ENCODE measurements at regions not wholly inside any gene's neighbourhood (a gene's known extent, or its start where the extent isn't known, plus 50 kb on each side); places are given as distances from the start of the nearest gene placed in this dataset.

GRCh38 chr11:20248871-20249270, 88.6 kb upstream of the DBX1 start:
- no peaks in the 10 kb centered on the region for H3K79me2 ChIP-seq (ENCODE audit: insufficient read depth, low read length)
- H3K9ac ChIP-seq (ENCODE audit: low read length), result no peak overlapping the region
- no peak overlapping the region for H3K4me3 ChIP-seq (ENCODE audit: insufficient read depth, low read length, poor library complexity, severe bottlenecking)
- no peaks in the 10 kb centered on the region for H3K27me3 ChIP-seq (ENCODE audit: low read length)
- no peak overlapping the region for H3K27ac ChIP-seq (ENCODE audit: low read depth, low read length)
- no peak overlapping the region for H3K4me2 ChIP-seq (ENCODE audit: low read depth, low read length, poor library complexity, severe bottlenecking)
- H3F3A ChIP-seq (ENCODE audit: insufficient read depth), result no peaks in the 10 kb centered on the region
- TF ChIP-seq EZH2phosphoT487 (conservative IDR thresholded peaks at IDR 0.05; ENCODE audit: low read length), result no peak
- TF ChIP-seq, protein P1, sequence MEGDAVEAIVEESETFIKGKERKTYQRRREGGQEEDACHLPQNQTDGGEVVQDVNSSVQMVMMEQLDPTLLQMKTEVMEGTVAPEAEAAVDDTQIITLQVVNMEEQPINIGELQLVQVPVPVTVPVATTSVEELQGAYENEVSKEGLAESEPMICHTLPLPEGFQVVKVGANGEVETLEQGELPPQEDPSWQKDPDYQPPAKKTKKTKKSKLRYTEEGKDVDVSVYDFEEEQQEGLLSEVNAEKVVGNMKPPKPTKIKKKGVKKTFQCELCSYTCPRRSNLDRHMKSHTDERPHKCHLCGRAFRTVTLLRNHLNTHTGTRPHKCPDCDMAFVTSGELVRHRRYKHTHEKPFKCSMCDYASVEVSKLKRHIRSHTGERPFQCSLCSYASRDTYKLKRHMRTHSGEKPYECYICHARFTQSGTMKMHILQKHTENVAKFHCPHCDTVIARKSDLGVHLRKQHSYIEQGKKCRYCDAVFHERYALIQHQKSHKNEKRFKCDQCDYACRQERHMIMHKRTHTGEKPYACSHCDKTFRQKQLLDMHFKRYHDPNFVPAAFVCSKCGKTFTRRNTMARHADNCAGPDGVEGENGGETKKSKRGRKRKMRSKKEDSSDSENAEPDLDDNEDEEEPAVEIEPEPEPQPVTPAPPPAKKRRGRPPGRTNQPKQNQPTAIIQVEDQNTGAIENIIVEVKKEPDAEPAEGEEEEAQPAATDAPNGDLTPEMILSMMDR (IDR thresholded peaks at IDR 0.05; ENCODE audit: insufficient read depth, low read length, poor library complexity, severe bottlenecking), result no peak
- H4K20me1 ChIP-seq (ENCODE audit: low read depth, low read length), result no peaks in the 10 kb centered on the region
- H3K9me2 ChIP-seq (replicated peaks; ENCODE audit: insufficient read depth, low read length), result no peaks in the 10 kb centered on the region
- no peaks in the 10 kb centered on the region for H3K36me3 ChIP-seq (ENCODE audit: low read length)
- H2AFZ ChIP-seq (ENCODE audit: low read depth, low read length, severe bottlenecking), result no peak overlapping the region
- H3K9me3 ChIP-seq (ENCODE audit: insufficient read depth, low read length), result no peaks in the 10 kb centered on the region

- H3F3A ChIP-seq (ENCODE audit: insufficient read depth), result no peaks in the 10 kb centered on the region
- TF ChIP-seq, protein P1 (IDR thresholded peaks at IDR 0.05; ENCODE audit: insufficient read depth, low read length, poor library complexity, severe bottlenecking), result no peak
- no peak for TF ChIP-seq EZH2phosphoT487 (conservative IDR thresholded peaks at IDR 0.05; ENCODE audit: low read length)
- H3K27ac ChIP-seq (ENCODE audit: low read depth, low read length), result no peak overlapping the region
- H3K36me3 ChIP-seq (ENCODE audit: low read length), result no peaks in the 10 kb centered on the region
- H3K27me3 ChIP-seq (ENCODE audit: low read length), result no peaks in the 10 kb centered on the region
- H3K9me3 ChIP-seq (ENCODE audit: insufficient read depth, low read length), result no peaks in the 10 kb centered on the region
- no peak overlapping the region for H2AFZ ChIP-seq (ENCODE audit: low read depth, low read length, severe bottlenecking)
- no peaks in the 10 kb centered on the region for H4K20me1 ChIP-seq (ENCODE audit: low read depth, low read length)
- no peaks in the 10 kb centered on the region for H3K9me2 ChIP-seq (replicated peaks; ENCODE audit: insufficient read depth, low read length)
- no peak overlapping the region for H3K9ac ChIP-seq (ENCODE audit: low read length)
- H3K4me3 ChIP-seq (ENCODE audit: insufficient read depth, low read length, poor library complexity, severe bottlenecking), result no peak overlapping the region
- no peak overlapping the region for H3K4me2 ChIP-seq (ENCODE audit: low read depth, low read length, poor library complexity, severe bottlenecking)
- no peaks in the 10 kb centered on the region for H3K79me2 ChIP-seq (ENCODE audit: insufficient read depth, low read length)
These were observed 88.0 kb upstream of the DBX1 start for GRCh38 chr11:20248121-20248772.

DNA sequence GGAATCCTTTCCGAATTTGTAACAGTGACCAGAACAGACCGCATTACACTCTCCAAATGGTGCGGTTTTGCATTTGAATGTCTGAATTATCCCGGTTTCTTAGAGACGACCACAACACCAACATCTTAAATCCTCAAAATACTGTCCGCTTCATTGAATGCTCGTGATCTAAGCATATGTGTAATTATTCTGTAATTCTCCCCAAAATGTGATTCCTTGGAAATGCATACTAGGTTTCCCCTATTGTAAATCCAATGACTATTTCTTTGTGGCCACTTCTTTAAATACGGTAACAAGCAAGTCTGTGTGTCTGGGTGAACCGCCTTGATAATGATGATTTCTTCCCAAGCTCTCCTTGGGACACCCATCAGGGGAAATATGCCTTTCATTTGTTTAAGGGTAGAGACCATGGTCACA, 87.3 kb upstream of the DBX1 start:
- Histone ChIP-seq H3K79me2 (ENCODE audit: insufficient read depth, low read length) (no peaks in the 10 kb centered on the region), H2AFZ (ENCODE audit: low read depth, low read length, severe bottlenecking) (no peak overlapping the region), H3K27me3 (ENCODE audit: low read length) (no peaks in the 10 kb centered on the region), H3F3A (ENCODE audit: insufficient read depth) (no peaks in the 10 kb centered on the region), H3K9me3 (ENCODE audit: insufficient read depth, low read length) (no peaks in the 10 kb centered on the region), H4K20me1 (ENCODE audit: low read depth, low read length) (no peaks in the 10 kb centered on the region), H3K4me2 (ENCODE audit: low read depth, low read length, poor library complexity, severe bottlenecking) (no peak overlapping the region), H3K9ac (ENCODE audit: low read length) (no peak overlapping the region), H3K4me3 (ENCODE audit: insufficient read depth, low read length, poor library complexity, severe bottlenecking) (no peak overlapping the region), H3K9me2 (replicated peaks; ENCODE audit: insufficient read depth, low read length) (no peaks in the 10 kb centered on the region), H3K36me3 (ENCODE audit: low read length) (no peaks in the 10 kb centered on the region), H3K27ac (ENCODE audit: low read depth, low read length) (no peak overlapping the region)
- no peak for TF ChIP-seq EZH2phosphoT487 (conservative IDR thresholded peaks at IDR 0.05; ENCODE audit: low read length)
- TF ChIP-seq, protein P1 (IDR thresholded peaks at IDR 0.05; ENCODE audit: insufficient read depth, low read length, poor library complexity, severe bottlenecking), result no peak
